ENCODE measurements at regions not wholly inside any gene's neighbourhood (a gene's known extent, or its start where the extent isn't known, plus 50 kb on each side); places are given as distances from the start of the nearest gene placed in this dataset.

GRCh38 chrX:139198936-139199335 is 331.6 kb upstream of the F9 start:
- Histone ChIP-seq H2AFZ (ENCODE audit: low read depth, low read length, poor library complexity, severe bottlenecking) (no peak overlapping the region), H3K4me2 (ENCODE audit: low read length) (no peak overlapping the region), H4K20me1 (ENCODE audit: insufficient read depth) (no peaks in the 10 kb centered on the region), H3K4me1 (ENCODE audit: control insufficient read depth in 1 of 2, insufficient read depth in 2 of 2, low read length in 2 of 2) (no peaks in the 10 kb centered on the region), H3K9ac (ENCODE audit: low read length) (no peak overlapping the region), H3K27me3 (ENCODE audit: insufficient read depth, low read length) (no peaks in the 10 kb centered on the region), H3K36me3 (ENCODE audit: control insufficient read depth in 1 of 2, insufficient read depth in 2 of 2, low read length in 2 of 2) (no peaks in the 10 kb centered on the region), H3K27ac (ENCODE audit: low read depth, low read length) (no peak overlapping the region), H3K9me3 (ENCODE audit: control insufficient read depth in 1 of 2, insufficient read depth in 1 of 2, low read depth in 1 of 2, low read length in 2 of 2) (no peaks in the 10 kb centered on the region), H3K79me2 (ENCODE audit: insufficient read depth, low read length) (no peaks in the 10 kb centered on the region), H3K9me2 (ENCODE audit: insufficient read depth) (no peaks in the 10 kb centered on the region), H3K4me3 (replicated peaks in 1 of 2; ENCODE audit: low read depth in 1 of 2, low read length in 2 of 2) (no peak overlapping the region)
- ChIA-PET POLR2A (no interaction called here), CTCF (no interaction called here), RAD21 (ENCODE audit: low non-redundant PET in 1 of 2, low total read pairs in 2 of 2, uncharacterized antibody in 2 of 2, unreplicated experiment in 2 of 2) (no interaction called here)
- BruUV-seq (replicated peaks), result no TSS peak
- intact Hi-C loops (cut with micrococcal nuclease), result no loop called here
- no peak for TF ChIP-seq ZBTB33 (IDR thresholded peaks at IDR 0.05; ENCODE audit: extremely low read depth, insufficient replicate concordance, low read length)
- ATAC-seq, result no peak
- no peak for DNase-seq (ENCODE audit: low read depth, low spot score)

GRCh38 chrX:139196890-139197289 is 333.6 kb upstream of the F9 start:
- intact Hi-C loops (cut with micrococcal nuclease), result no loop called here
- POLR2A ChIA-PET, result no interaction called here
- no peak overlapping the region for H3K9ac ChIP-seq (ENCODE audit: low read length)
- H3K79me2 ChIP-seq (ENCODE audit: insufficient read depth, low read length), result no peaks in the 10 kb centered on the region
- RAD21 ChIA-PET (ENCODE audit: low non-redundant PET in 1 of 2, low total read pairs in 2 of 2, uncharacterized antibody in 2 of 2, unreplicated experiment in 2 of 2), result no interaction called here
- no peaks in the 10 kb centered on the region for H3K27me3 ChIP-seq (ENCODE audit: insufficient read depth, low read length)
- no peak for ATAC-seq
- H3K4me2 ChIP-seq (ENCODE audit: low read length), result no peak overlapping the region
- no peaks in the 10 kb centered on the region for H3K9me3 ChIP-seq (ENCODE audit: control insufficient read depth in 1 of 2, insufficient read depth in 1 of 2, low read depth in 1 of 2, low read length in 2 of 2)
- H4K20me1 ChIP-seq (ENCODE audit: insufficient read depth), result no peaks in the 10 kb centered on the region
- CTCF ChIA-PET, result no interaction called here
- H3K36me3 ChIP-seq (ENCODE audit: control insufficient read depth in 1 of 2, insufficient read depth in 2 of 2, low read length in 2 of 2), result no peaks in the 10 kb centered on the region
- TF ChIP-seq JUND (IDR thresholded peaks at IDR 0.05) (no peak), EZH2 (IDR thresholded peaks at IDR 0.05) (no peak), CBX3 (IDR thresholded peaks at IDR 0.05; ENCODE audit: low read depth) (no peak), POLR2AphosphoS5 (IDR thresholded peaks at IDR 0.05; ENCODE audit: low read depth, low read length) (no peak), SIN3A (IDR thresholded peaks at IDR 0.05; ENCODE audit: low read depth) (no peak), POLR2A (IDR thresholded peaks at IDR 0.05; ENCODE audit: borderline replicate concordance, extremely low read depth, insufficient read depth, insufficient read length) (no peak), ATF3 (IDR thresholded peaks at IDR 0.05) (no peak), ZFX (IDR thresholded peaks at IDR 0.05) (no peak), ZBTB33 (IDR thresholded peaks at IDR 0.05; ENCODE audit: extremely low read depth, insufficient replicate concordance, low read length) (no peak), MAX (IDR thresholded peaks at IDR 0.05) (no peak), CEBPB (IDR thresholded peaks at IDR 0.05; ENCODE audit: low read depth) (no peak), YY1 (IDR thresholded peaks at IDR 0.05; ENCODE audit: extremely low read depth, insufficient replicate concordance, low read depth, low read length) (no peak), EZH2phosphoT487 (IDR thresholded peaks at IDR 0.05; ENCODE audit: borderline replicate concordance) (no peak), ZNF274 (IDR thresholded peaks at IDR 0.05; ENCODE audit: low read depth, low read length) (no peak)
- H3K27ac ChIP-seq (ENCODE audit: low read depth, low read length), result no peak overlapping the region
- no peaks in the 10 kb centered on the region for H3K9me2 ChIP-seq (ENCODE audit: insufficient read depth)
- no TSS peak for BruUV-seq (replicated peaks)
- DNase-seq (ENCODE audit: low read depth, low spot score), result no peak
- H3K4me3 ChIP-seq (replicated peaks in 1 of 2; ENCODE audit: low read depth in 1 of 2, low read length in 2 of 2), result no peak overlapping the region
- no peaks in the 10 kb centered on the region for H3K4me1 ChIP-seq (ENCODE audit: control insufficient read depth in 1 of 2, insufficient read depth in 2 of 2, low read length in 2 of 2)
- H2AFZ ChIP-seq (ENCODE audit: low read depth, low read length, poor library complexity, severe bottlenecking), result no peak overlapping the region

Measured in HCT116 (cell line).